Myocyte (in vitro differentiated cells): ENCODE measurements at regions not wholly inside any gene's neighbourhood (a gene's known extent, or its start where the extent isn't known, plus 50 kb on each side); places are given as distances from the start of the nearest gene placed in this dataset.

Source experiments
- DNase-seq: peaks from one replicate; pipeline ENCODE4 v3.0.0-alpha.2; 2012; ENCODE audit warnings: low read depth

GRCh38 chr9:135029871-135030565 lies 57.5 kb upstream of the OLFM1 start:
- DNase-seq = no peak

GRCh38 chr9:135030566-135031226 lies 56.8 kb upstream of the OLFM1 start:
- DNase-seq = no peak

DNA sequence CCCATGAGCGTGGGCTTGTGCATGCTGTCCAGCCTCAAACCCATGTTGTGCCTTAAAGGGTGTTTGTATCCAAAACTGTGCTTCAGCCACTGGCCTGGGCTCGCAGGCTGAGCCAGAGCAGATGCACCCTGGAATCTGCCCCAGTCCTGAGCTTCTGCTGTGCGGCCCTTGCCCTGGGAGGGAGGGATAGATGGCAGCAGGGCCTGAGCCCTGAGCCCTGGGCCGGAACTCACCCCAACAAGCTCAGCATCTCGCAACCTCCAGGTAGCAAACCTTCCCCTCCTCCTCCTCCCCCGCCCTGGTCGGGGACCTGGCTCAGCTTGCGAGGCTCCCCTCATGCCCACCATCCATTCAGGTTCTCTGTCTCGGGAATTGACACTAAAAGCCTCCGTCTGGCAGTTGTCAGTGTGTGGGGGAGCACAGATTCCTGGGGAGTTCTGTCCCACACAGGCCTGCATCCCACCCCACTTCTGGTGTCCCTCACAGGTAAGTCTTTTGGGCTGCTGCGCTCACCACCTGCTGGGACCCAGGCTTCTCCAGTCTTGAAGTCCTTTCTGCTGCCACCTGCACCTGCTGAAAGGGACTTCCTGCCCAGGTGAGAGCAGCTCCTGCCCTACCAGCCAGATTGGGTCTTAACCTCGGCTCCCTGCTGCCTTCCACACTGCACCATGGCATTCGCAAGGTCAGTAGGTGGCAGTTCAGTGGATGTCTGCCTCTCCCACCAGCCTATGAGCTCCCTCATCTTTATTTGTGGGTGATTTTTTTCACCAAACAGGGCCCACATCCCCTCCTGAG lies 55.2 kb upstream of the OLFM1 start:
- no peak for DNase-seq

- DNase-seq = no peak
Measured at GRCh38 chr9:135032868-135033460, 54.5 kb upstream of the OLFM1 start.

DNA sequence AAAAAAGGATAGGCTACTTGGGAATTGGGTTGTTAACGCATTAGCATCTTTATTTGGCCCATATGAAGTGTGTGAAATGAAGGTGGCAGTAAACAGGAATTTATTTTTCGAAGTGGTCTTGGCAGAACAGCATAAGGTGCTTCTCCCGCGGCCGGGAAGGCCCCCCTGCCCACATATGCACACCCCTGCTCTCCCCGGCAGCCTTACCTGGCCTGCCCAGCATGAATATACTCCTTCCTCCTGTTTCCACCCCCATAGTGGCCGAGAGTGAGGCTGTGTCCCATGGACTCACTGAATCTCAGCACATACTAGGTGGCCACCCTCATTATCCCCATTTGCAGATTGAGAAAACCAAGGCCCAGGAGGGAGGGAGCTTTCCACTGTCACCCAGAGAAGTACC lies 54.0 kb upstream of the OLFM1 start:
- DNase-seq = no peak

DNA sequence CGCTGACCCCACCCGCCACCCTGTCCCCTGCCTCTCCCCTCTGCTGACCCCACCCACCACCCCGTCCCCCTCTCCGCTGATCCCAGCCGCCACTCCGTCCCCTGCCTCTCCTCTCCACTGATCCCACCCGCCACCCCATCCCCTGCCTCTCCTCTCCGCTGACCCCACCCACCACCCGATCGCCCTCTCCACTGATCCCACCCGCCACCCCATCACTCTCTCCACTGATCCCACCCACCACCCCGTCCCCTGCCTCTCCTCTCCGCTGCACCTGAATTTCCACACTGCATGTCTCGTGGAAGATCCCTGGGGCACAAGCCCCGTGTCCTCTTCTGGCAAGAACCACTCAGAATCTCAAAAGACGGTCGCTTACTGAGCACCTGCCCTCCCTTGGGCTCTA lies 53.4 kb upstream of the OLFM1 start:
- no peak for DNase-seq

DNA sequence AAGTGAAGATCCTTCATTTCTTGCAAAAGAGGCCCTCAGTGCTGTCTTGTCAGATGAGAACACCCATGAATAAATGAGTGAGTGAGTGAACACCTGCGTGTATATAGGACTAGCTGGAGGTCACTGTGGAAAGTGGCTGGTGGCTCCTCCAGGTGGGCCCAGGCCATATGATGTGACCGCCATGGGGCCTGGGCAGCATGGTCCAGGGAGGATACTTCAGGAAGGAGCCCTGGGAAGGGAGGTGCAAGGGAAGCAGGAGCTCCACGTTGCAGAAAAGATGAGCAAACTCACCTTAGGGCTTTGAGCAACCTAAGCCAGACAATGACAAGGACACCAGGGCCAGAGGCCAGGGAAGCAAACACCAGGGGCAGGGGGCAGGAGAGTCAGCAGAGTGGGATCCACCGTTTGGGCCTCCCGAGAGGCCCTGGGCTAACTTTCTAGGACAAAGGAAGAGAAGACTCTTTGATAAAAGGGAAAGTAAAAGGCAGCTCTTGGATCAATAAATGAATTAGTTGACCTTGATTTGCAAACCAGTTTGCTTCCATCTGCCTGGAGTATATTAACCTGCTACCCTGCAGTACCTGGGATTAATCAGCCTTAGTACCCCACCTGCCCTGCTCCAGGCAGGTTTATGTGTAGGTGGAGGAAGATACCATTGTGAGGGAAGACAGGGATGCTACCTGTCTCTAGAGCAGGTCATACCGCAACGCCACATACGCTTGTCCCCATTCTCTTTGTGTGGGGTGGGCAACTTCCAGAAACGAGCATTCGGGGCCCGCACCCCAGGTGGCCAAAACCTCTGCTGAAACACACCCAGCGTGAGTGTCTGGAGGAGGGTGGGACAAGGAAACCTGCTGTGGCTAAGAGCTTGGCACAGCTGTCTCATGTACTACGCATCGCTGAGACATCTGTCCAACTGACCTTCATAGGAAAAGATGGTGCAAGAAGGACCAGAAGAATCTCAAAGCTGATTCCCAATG lies 51.4 kb upstream of the OLFM1 start:
- no peak for DNase-seq

GRCh38 chr9:135036861-135037465 lies 50.5 kb upstream of the OLFM1 start:
- no peak for DNase-seq

DNA sequence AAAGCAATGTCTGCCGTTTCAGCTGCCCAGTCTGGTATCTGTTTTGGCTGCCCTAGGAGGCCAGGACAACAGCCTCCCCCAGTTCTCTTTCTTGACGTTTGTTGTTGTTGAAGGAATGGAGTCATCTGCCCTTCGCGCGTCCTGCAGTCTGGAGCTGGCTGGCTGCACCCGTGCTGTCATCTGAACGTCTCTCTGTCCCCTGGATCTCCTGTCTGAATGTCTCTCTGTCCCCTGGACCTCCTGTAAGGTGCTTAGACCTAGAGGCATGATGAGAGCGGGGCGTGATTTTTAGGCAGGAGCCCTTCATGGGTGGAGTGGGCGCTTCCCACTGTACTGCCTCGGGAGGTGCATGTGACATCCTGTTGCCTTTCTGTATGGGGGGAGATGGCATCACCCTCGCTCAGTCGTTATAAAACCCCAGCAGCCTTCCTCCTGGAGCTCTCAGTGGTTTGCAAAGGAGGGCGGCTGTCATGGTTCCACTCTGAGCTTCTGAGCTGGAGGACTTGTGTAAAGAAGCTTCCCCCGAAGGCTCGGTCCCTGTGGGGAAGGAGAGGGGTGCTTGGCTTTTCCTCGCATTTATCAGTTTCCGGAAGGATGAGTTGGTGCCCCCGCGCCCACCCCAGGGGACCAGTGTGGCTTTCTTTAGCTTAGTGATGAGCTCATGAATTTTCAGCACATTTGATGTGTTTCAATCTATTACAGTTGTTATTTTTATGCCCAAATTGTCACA lies 49.8 kb upstream of the OLFM1 start:
- DNase-seq = no peak
